ENCODE measurements at regions not wholly inside any gene's neighbourhood (a gene's known extent, or its start where the extent isn't known, plus 50 kb on each side); places are given as distances from the start of the nearest gene placed in this dataset.

GRCh38 chr12:77228376-77228775 lies 163.0 kb upstream of the E2F7 start:
- no peak for DNase-seq (ENCODE audit: low spot score)
- Histone ChIP-seq H3K4me3 (no peak overlapping the region), H3K9me3 (no peaks in the 10 kb centered on the region), H3K27ac (no peak overlapping the region), H3K4me1 (ENCODE audit: control insufficient read depth in 1 of 2, low read depth in 2 of 2) (peaks cover 16 to 25% of the 10 kb centered on the region in 2 donors), H3K36me3 (no peaks in the 10 kb centered on the region), H3K27me3 (replicated peaks; ENCODE audit: insufficient read depth) (no peaks in the 10 kb centered on the region)
- TF ChIP-seq, protein P1, sequence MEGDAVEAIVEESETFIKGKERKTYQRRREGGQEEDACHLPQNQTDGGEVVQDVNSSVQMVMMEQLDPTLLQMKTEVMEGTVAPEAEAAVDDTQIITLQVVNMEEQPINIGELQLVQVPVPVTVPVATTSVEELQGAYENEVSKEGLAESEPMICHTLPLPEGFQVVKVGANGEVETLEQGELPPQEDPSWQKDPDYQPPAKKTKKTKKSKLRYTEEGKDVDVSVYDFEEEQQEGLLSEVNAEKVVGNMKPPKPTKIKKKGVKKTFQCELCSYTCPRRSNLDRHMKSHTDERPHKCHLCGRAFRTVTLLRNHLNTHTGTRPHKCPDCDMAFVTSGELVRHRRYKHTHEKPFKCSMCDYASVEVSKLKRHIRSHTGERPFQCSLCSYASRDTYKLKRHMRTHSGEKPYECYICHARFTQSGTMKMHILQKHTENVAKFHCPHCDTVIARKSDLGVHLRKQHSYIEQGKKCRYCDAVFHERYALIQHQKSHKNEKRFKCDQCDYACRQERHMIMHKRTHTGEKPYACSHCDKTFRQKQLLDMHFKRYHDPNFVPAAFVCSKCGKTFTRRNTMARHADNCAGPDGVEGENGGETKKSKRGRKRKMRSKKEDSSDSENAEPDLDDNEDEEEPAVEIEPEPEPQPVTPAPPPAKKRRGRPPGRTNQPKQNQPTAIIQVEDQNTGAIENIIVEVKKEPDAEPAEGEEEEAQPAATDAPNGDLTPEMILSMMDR (IDR thresholded peaks at IDR 0.05), result no peak
- ATAC-seq (ENCODE audit: insufficient number of reproducible peaks, low FRiP score, low read depth), result no peak

DNA sequence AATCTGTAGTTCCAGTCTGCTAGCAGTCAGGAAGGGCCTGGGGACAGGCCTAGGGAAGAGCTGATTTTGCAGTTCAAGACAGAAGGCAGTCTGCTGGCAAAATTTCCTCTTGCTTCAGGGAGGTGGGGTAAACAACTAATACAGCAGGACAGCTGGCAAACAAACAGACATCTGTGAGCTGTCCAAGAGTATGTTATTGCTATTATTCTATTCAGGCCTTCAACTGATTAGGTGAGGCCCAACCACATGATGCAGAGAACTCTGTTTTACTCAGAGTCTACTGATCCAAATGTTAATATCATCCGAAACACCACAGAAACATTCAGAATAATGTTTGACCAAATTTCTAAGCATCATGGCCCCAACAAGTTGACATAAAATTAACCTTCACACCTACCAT lies 161.0 kb upstream of the E2F7 start:
- DNase-seq (ENCODE audit: low spot score), result no peak
- TF ChIP-seq, protein P1 (IDR thresholded peaks at IDR 0.05), result no peak
- H3K4me1 ChIP-seq (ENCODE audit: control insufficient read depth in 1 of 2, low read depth in 2 of 2), result peaks cover 7 to 16% of the 10 kb centered on the region in 2 donors
- H3K36me3 ChIP-seq, result no peaks in the 10 kb centered on the region
- H3K4me3 ChIP-seq, result no peak overlapping the region
- no peak for ATAC-seq (ENCODE audit: insufficient number of reproducible peaks, low FRiP score, low read depth)
- no peaks in the 10 kb centered on the region for H3K27me3 ChIP-seq (replicated peaks; ENCODE audit: insufficient read depth)
- no peaks in the 10 kb centered on the region for H3K9me3 ChIP-seq
- no peak overlapping the region for H3K27ac ChIP-seq

GRCh38 chr12:77225373-77225772 lies 160.0 kb upstream of the E2F7 start:
- Histone ChIP-seq H3K27me3 (replicated peaks; ENCODE audit: insufficient read depth) (no peaks in the 10 kb centered on the region), H3K9me3 (no peaks in the 10 kb centered on the region), H3K27ac (no peak overlapping the region), H3K36me3 (no peaks in the 10 kb centered on the region), H3K4me3 (no peak overlapping the region), H3K4me1 (ENCODE audit: control insufficient read depth in 1 of 2, low read depth in 2 of 2) (peaks cover 2 to 11% of the 10 kb centered on the region in 2 donors)
- TF ChIP-seq, protein P1 (IDR thresholded peaks at IDR 0.05), result no peak
- DNase-seq (ENCODE audit: low spot score), result no peak
- ATAC-seq (ENCODE audit: insufficient number of reproducible peaks, low FRiP score, low read depth), result no peak

DNA sequence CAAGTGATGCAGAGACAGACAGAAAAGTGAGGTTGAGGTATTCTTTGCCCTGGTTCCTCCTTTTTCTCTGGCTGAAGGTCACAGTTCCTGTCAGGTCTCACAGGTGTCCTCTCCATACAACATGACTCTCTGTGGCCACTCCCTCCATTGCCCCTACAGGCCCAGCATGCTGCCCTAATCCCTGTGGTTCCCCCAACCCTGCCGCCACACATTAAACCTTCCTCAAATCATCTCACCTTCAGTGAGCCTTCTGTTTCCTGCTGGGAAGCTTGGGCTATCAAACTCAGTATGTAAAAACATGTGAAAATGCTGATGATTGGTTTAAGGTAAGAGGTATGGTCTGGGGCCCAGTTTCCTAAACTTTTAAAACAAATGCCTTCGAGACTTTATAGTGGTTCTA lies 159.0 kb upstream of the E2F7 start:
- TF ChIP-seq, protein P1 (IDR thresholded peaks at IDR 0.05), result no peak
- Histone ChIP-seq H3K36me3 (no peaks in the 10 kb centered on the region), H3K9me3 (no peaks in the 10 kb centered on the region), H3K4me3 (no peak overlapping the region), H3K27ac (no peak overlapping the region), H3K27me3 (replicated peaks; ENCODE audit: insufficient read depth) (no peaks in the 10 kb centered on the region), H3K4me1 (ENCODE audit: control insufficient read depth in 1 of 2, low read depth in 2 of 2) (peaks cover 0 to 2% of the 10 kb centered on the region in 2 donors)
- no peak for ATAC-seq (ENCODE audit: insufficient number of reproducible peaks, low FRiP score, low read depth)
- DNase-seq (ENCODE audit: low spot score), result no peak

DNA sequence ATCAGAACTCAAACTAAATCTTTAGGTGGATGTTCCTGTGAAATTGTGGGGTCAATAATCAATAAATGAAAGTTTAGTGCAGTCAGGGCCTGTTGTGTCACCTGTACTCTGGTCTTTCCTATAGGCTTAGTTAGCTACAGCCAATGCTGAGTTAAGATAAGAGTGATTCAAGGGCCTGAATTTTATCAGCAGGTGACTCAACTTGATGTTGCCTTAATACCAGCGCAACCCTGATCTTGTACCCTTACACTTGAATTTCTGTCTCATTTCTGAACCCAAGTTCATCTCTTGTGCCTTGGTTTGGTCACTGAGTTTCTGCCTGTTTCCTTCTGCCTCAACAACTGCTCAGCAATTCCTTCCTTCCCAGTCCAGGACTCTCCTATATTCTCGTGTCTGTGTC lies 157.0 kb upstream of the E2F7 start:
- DNase-seq (ENCODE audit: low spot score) (no peak), ATAC-seq (ENCODE audit: insufficient number of reproducible peaks, low FRiP score, low read depth) (no peak)
- Histone ChIP-seq H3K27me3 (replicated peaks; ENCODE audit: insufficient read depth) (no peaks in the 10 kb centered on the region), H3K36me3 (no peaks in the 10 kb centered on the region), H3K27ac (no peak overlapping the region), H3K9me3 (no peaks in the 10 kb centered on the region), H3K4me3 (no peak overlapping the region), H3K4me1 (ENCODE audit: control insufficient read depth in 1 of 2, low read depth in 2 of 2) (no peaks in the 10 kb centered on the region)
- TF ChIP-seq, protein P1 (IDR thresholded peaks at IDR 0.05), result no peak
